ENCODE measurements at regions not wholly inside any gene's neighbourhood (a gene's known extent, or its start where the extent isn't known, plus 50 kb on each side); places are given as distances from the start of the nearest gene placed in this dataset.

- no peak for TF ChIP-seq CTCF (IDR thresholded peaks at IDR 0.05; ENCODE audit: insufficient read depth, low read length)
- no peak for DNase-seq (ENCODE audit: low read depth)
- no peak overlapping the region for H3K4me3 ChIP-seq (ENCODE audit: low read depth, low read length)
These were observed 140.5 kb upstream of the OPRM1 start for GRCh38 chr6:153898360-153899059.

- no peak for DNase-seq (ENCODE audit: low read depth)
- H3K4me3 ChIP-seq (ENCODE audit: low read depth, low read length): no peak overlapping the region
- TF ChIP-seq CTCF (IDR thresholded peaks at IDR 0.05; ENCODE audit: insufficient read depth, low read length): no peak
These were observed 156.6 kb upstream of the OPRM1 start for GRCh38 chr6:153882411-153882810.

GRCh38 chr6:153873541-153873940 is 165.5 kb upstream of the OPRM1 start:
- no peak for TF ChIP-seq CTCF (IDR thresholded peaks at IDR 0.05; ENCODE audit: insufficient read depth, low read length)
- H3K4me3 ChIP-seq (ENCODE audit: low read depth, low read length): no peak overlapping the region
- no peak for DNase-seq (ENCODE audit: low read depth)

GRCh38 chr6:153872946-153873345 is 166.1 kb upstream of the OPRM1 start:
- no peak for TF ChIP-seq CTCF (IDR thresholded peaks at IDR 0.05; ENCODE audit: insufficient read depth, low read length)
- no peak overlapping the region for H3K4me3 ChIP-seq (ENCODE audit: low read depth, low read length)
- DNase-seq (ENCODE audit: low read depth): no peak

GRCh38 chr6:153862927-153863326 is 176.1 kb upstream of the OPRM1 start:
- no peak for TF ChIP-seq CTCF (IDR thresholded peaks at IDR 0.05; ENCODE audit: insufficient read depth, low read length)

DNA sequence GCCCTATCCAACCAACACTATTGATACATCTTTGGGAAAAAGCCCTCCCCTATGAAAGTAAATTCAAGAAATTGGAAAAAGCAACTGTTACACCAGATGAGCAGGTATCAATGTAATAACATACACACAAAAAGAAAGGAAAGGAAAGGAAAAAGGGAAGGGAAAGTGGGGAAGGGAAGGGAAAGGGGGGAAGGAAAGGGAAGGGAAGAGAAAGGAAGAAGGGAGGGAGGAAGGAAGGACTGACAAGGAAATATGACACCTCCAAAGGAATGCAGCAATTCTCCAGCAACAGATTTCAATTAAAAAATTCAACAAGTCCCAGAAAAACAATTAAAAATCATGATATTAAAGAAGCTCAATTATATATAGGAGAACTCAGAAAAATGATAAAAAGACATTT is 176.9 kb upstream of the OPRM1 start:
- DNase-seq (ENCODE audit: low read depth): no peak
- H3K4me3 ChIP-seq (ENCODE audit: low read depth, low read length): no peak overlapping the region
- TF ChIP-seq CTCF (IDR thresholded peaks at IDR 0.05; ENCODE audit: insufficient read depth, low read length): no peak

More at GRCh38 chr6:153862927-153863326, 176.1 kb upstream of the OPRM1 start:
- no peak overlapping the region for H3K4me3 ChIP-seq (ENCODE audit: low read depth, low read length)
- DNase-seq (ENCODE audit: low read depth): no peak

GRCh38 chr6:153858529-153858928 is 180.5 kb upstream of the OPRM1 start:
- TF ChIP-seq CTCF (IDR thresholded peaks at IDR 0.05; ENCODE audit: insufficient read depth, low read length): no peak
- H3K4me3 ChIP-seq (ENCODE audit: low read depth, low read length): no peak overlapping the region
- DNase-seq (ENCODE audit: low read depth): no peak
